ENCODE measurements at regions not wholly inside any gene's neighbourhood (a gene's known extent, or its start where the extent isn't known, plus 50 kb on each side); places are given as distances from the start of the nearest gene placed in this dataset.

DNA sequence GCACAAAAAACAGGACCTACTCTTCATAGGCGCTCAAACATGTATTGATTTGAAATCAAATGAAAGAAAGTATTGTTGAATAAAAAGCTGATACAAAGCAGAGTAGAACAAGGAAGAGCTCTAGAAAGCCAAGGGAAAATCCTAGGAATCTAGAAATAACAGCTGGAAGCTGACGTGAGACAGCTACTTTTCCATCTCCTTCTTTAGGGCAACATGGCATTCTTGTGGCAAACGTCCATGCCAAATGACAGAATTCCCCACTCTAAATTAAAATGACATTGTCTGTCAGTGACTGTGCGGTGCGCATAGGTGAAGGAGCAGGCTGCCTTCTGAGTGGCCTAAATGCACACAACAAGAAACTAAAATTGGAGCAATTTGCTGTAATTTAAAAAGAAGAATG is 557.4 kb downstream of the SOX11 start:
- Histone ChIP-seq H3K4me3 (ENCODE audit: low read length) (no peak overlapping the region), H3K27me3 (ENCODE audit: low read length) (no peaks in the 10 kb centered on the region), H3K27ac (ENCODE audit: low read length) (no peak overlapping the region), H4K20me1 (ENCODE audit: low read length) (no peaks in the 10 kb centered on the region), H2AFZ (ENCODE audit: low read length) (no peak overlapping the region), H3K9me3 (ENCODE audit: low read length) (no peaks in the 10 kb centered on the region), H3K36me3 (ENCODE audit: low read depth, low read length) (no peaks in the 10 kb centered on the region), H3K9me2 (replicated peaks; ENCODE audit: low read length) (no peaks in the 10 kb centered on the region), H3K9ac (ENCODE audit: low read length) (no peak overlapping the region), H3K4me1 (ENCODE audit: insufficient read depth, low read length) (no peaks in the 10 kb centered on the region), H3K79me2 (ENCODE audit: low read length) (no peaks in the 10 kb centered on the region), H3K4me2 (ENCODE audit: low read length) (no peak overlapping the region), H3F3A (ENCODE audit: low read length, unreplicated experiment) (no peaks in the 10 kb centered on the region)
- TF ChIP-seq EZH2 (IDR thresholded peaks at IDR 0.05; ENCODE audit: low read length, unreplicated experiment), result no peak
- TF ChIP-seq, protein P1, sequence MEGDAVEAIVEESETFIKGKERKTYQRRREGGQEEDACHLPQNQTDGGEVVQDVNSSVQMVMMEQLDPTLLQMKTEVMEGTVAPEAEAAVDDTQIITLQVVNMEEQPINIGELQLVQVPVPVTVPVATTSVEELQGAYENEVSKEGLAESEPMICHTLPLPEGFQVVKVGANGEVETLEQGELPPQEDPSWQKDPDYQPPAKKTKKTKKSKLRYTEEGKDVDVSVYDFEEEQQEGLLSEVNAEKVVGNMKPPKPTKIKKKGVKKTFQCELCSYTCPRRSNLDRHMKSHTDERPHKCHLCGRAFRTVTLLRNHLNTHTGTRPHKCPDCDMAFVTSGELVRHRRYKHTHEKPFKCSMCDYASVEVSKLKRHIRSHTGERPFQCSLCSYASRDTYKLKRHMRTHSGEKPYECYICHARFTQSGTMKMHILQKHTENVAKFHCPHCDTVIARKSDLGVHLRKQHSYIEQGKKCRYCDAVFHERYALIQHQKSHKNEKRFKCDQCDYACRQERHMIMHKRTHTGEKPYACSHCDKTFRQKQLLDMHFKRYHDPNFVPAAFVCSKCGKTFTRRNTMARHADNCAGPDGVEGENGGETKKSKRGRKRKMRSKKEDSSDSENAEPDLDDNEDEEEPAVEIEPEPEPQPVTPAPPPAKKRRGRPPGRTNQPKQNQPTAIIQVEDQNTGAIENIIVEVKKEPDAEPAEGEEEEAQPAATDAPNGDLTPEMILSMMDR (conservative IDR thresholded peaks at IDR 0.05; ENCODE audit: low read depth, low read length), result no peak
- TF ChIP-seq EZH2phosphoT487 (IDR thresholded peaks at IDR 0.05; ENCODE audit: borderline replicate concordance, low read length), result no peak
- ATAC-seq (no peak), DNase-seq (no peak)
- ChIA-PET POLR2A (ENCODE audit: unreplicated experiment) (no interaction called here), CTCF (no interaction called here)
- intact Hi-C loops (cut with micrococcal nuclease), result no loop called here
- BruUV-seq (replicated peaks), result no TSS peak

DNA sequence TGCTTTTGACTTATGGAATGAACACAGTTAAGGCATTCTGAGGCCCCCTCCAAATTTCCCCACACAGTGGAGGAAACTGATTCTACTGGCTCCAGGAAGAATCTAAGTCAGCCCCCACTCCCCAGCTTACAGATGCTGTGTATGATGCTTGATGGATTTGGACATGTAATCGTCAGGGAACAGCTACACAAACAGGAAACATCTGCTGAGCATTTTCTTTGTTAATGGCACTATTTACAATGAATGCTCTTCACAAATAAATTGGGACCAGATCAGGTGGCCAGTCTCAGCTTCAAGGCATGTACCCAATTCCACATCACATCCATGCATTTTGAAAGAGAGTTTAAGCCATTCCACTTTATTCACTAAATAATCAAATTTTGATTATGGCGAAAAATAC is 562.3 kb downstream of the SOX11 start:
- H3K9ac ChIP-seq (ENCODE audit: low read length), result no peak overlapping the region
- BruUV-seq (replicated peaks), result no TSS peak
- ATAC-seq (no peak), DNase-seq (no peak)
- TF ChIP-seq, protein P1 (conservative IDR thresholded peaks at IDR 0.05; ENCODE audit: low read depth, low read length), result no peak
- TF ChIP-seq EZH2phosphoT487 (IDR thresholded peaks at IDR 0.05; ENCODE audit: borderline replicate concordance, low read length) (no peak), EZH2 (IDR thresholded peaks at IDR 0.05; ENCODE audit: low read length, unreplicated experiment) (no peak)
- H3K27ac ChIP-seq (ENCODE audit: low read length), result no peak overlapping the region
- H3K79me2 ChIP-seq (ENCODE audit: low read length), result no peaks in the 10 kb centered on the region
- CTCF ChIA-PET, result no interaction called here
- H3K4me2 ChIP-seq (ENCODE audit: low read length), result no peak overlapping the region
- POLR2A ChIA-PET (ENCODE audit: unreplicated experiment), result no interaction called here
- H3K9me3 ChIP-seq (ENCODE audit: low read length), result no peaks in the 10 kb centered on the region
- H3K27me3 ChIP-seq (ENCODE audit: low read length), result no peaks in the 10 kb centered on the region
- no peak overlapping the region for H2AFZ ChIP-seq (ENCODE audit: low read length)
- intact Hi-C loops (cut with micrococcal nuclease), result no loop called here
- H3K4me3 ChIP-seq (ENCODE audit: low read length), result no peak overlapping the region
- no peaks in the 10 kb centered on the region for H4K20me1 ChIP-seq (ENCODE audit: low read length)
- H3K9me2 ChIP-seq (replicated peaks; ENCODE audit: low read length), result no peaks in the 10 kb centered on the region
- H3K4me1 ChIP-seq (ENCODE audit: insufficient read depth, low read length), result no peaks in the 10 kb centered on the region
- no peaks in the 10 kb centered on the region for H3K36me3 ChIP-seq (ENCODE audit: low read depth, low read length)
- no peaks in the 10 kb centered on the region for H3F3A ChIP-seq (ENCODE audit: low read length, unreplicated experiment)

DNA sequence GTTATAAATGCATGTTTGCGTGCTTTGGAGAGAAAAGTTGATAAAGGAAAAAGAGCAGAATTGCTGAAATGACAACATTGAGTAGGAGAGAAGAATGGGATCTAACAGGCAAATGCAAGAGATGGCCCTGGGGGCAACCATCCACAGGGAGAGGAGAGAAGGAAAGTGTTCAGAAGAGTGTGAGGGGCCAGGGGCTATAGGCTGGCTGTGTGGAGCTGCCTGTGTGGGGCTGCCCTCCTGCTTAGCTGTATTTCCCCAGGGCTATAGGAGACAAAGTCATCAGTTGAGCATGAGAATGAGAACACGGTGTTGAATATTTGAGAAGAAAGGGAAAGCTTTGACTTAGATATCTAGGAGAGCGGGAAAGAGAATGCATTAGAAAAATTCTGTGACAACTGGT is 572.0 kb downstream of the SOX11 start:
- Histone ChIP-seq H3K4me1 (ENCODE audit: insufficient read depth, low read length) (no peaks in the 10 kb centered on the region), H3K9ac (ENCODE audit: low read length) (no peak overlapping the region), H3K27me3 (ENCODE audit: low read length) (peaks cover 5% of the 10 kb centered on the region; the same call in 1 of the 2 replicates), H3K9me2 (replicated peaks; ENCODE audit: low read length) (no peaks in the 10 kb centered on the region), H3K79me2 (ENCODE audit: low read length) (no peaks in the 10 kb centered on the region), H3F3A (ENCODE audit: low read length, unreplicated experiment) (no peaks in the 10 kb centered on the region), H3K36me3 (ENCODE audit: low read depth, low read length) (no peaks in the 10 kb centered on the region), H2AFZ (ENCODE audit: low read length) (no peak overlapping the region), H4K20me1 (ENCODE audit: low read length) (no peaks in the 10 kb centered on the region), H3K4me2 (ENCODE audit: low read length) (no peak overlapping the region), H3K4me3 (ENCODE audit: low read length) (no peak overlapping the region), H3K9me3 (ENCODE audit: low read length) (0 out of 2 replicates have a peak, but pooled peaks cover 2% of the 10 kb centered on the region), H3K27ac (ENCODE audit: low read length) (no peak overlapping the region)
- POLR2A ChIA-PET (ENCODE audit: unreplicated experiment), result no interaction called here
- intact Hi-C loops (cut with micrococcal nuclease), result no loop called here
- CTCF ChIA-PET, result no interaction called here
- BruUV-seq (replicated peaks), result no TSS peak
- DNase-seq (no peak), ATAC-seq (no peak)
- TF ChIP-seq EZH2phosphoT487 (IDR thresholded peaks at IDR 0.05; ENCODE audit: borderline replicate concordance, low read length) (no peak), EZH2 (IDR thresholded peaks at IDR 0.05; ENCODE audit: low read length, unreplicated experiment) (no peak)
- TF ChIP-seq, protein P1 (conservative IDR thresholded peaks at IDR 0.05; ENCODE audit: low read depth, low read length), result no peak
